Smooth muscle cell (in vitro differentiated cells): ENCODE measurements at regions not wholly inside any gene's neighbourhood (a gene's known extent, or its start where the extent isn't known, plus 50 kb on each side); places are given as distances from the start of the nearest gene placed in this dataset.
A peak's percentile ranks its signal among the peaks of the same experiment; 100 is the strongest.

Source experiments
- DNase-seq: peaks from one replicate; lab custom pipeline; 2025; ENCODE audit not compliant: unreplicated experiment; lab: John Stamatoyannopoulos, UW
- H2AFZ ChIP-seq: fragments of 200-600 bp; sonication (generic); 2 replicates; pipeline ENCODE4 v1.6.0; 2016; ENCODE audit warnings: antibody characterized with exemption, low read depth, mild to moderate bottlenecking
- H3F3A ChIP-seq: fragments of 200-600 bp; sonication (generic); 2 replicates; pipeline ENCODE4 v1.6.0; 2017; ENCODE audit warnings: antibody characterized with exemption, low read depth
- H3K27ac ChIP-seq: fragments of 200-600 bp; sonication (generic); 2 replicates; pipeline ENCODE4 v1.5.1; 2016; ENCODE audit warnings: low read depth, mild to moderate bottlenecking
- H3K27me3 ChIP-seq: fragments of 200-600 bp; sonication (generic); 2 replicates; pipeline ENCODE4 v1.6.1; 2016; ENCODE audit warnings: low read depth, mild to moderate bottlenecking
- H3K36me3 ChIP-seq: fragments of 200-600 bp; sonication (generic); 2 replicates; pipeline ENCODE4 v1.5.1; 2016; ENCODE audit warnings: low read depth
- H3K4me1 ChIP-seq: fragments of 200-600 bp; sonication (generic); 2 replicates; pipeline ENCODE4 v1.5.1; 2016; ENCODE audit warnings: low read depth
- H3K4me2 ChIP-seq: fragments of 200-600 bp; sonication (generic); 2 replicates; pipeline ENCODE4 v1.6.0; 2016; ENCODE audit warnings: mild to moderate bottlenecking
- H3K4me3 ChIP-seq: fragments of 200-600 bp; sonication (generic); 2 replicates; pipeline ENCODE4 v1.5.1; 2016; ENCODE audit warnings: mild to moderate bottlenecking
- H3K79me2 ChIP-seq: fragments of 200-600 bp; sonication (generic); 2 replicates; pipeline ENCODE4 v1.6.0; 2016; ENCODE audit warnings: low read depth, mild to moderate bottlenecking
- H3K9ac ChIP-seq: fragments of 200-600 bp; sonication (generic); 2 replicates; pipeline ENCODE4 v1.6.0; 2016; ENCODE audit warnings: low read depth
- H3K9me3 ChIP-seq: fragments of 200-600 bp; sonication (generic); replicated peaks from 2 replicates; pipeline ENCODE4 v1.5.1; 2016; ENCODE audit warnings: low read depth
- H4K20me1 ChIP-seq: fragments of 200-600 bp; sonication (generic); 2 replicates; pipeline ENCODE4 v1.6.0; 2016; ENCODE audit warnings: low read depth
- CTCF ChIP-seq: fragments of 200-600 bp; sonication (generic); IDR thresholded peaks from 2 replicates; pipeline ENCODE4 v1.5.1; 2017; ENCODE audit warnings: borderline replicate concordance, mild to moderate bottlenecking, antibody characterized with exemption; ENCODE audit not compliant: insufficient read depth, poor library complexity, severe bottlenecking
- WGBS: methylation state at CpG from one replicate; pipeline ENCODE4 v1.1.7; 2016; ENCODE audit warnings: low lambda C conversion rate; 5-methylcytosine and 5-hydroxymethylcytosine counted together

- peaks cover 2% of the 10 kb centered on the region for H3K9me3 ChIP-seq
- peak overlapping the region; percentile 58 for H3K4me2 ChIP-seq
Observed at GRCh38 chr21:25107708-25108107, 499.6 kb downstream of the MRPL39 start.

GRCh38 chr21:25103500-25104207 is 503.6 kb downstream of the MRPL39 start:
- no peak overlapping the region for H3K4me3 ChIP-seq
- no peak overlapping the region for H3K27ac ChIP-seq
- no peak overlapping the region for H2AFZ ChIP-seq
- H3K79me2 ChIP-seq: no peaks in the 10 kb centered on the region
- no peaks in the 10 kb centered on the region for H3K27me3 ChIP-seq
- TF ChIP-seq CTCF: no peak
- H3F3A ChIP-seq: no peaks in the 10 kb centered on the region
- no peaks in the 10 kb centered on the region for H4K20me1 ChIP-seq
- DNase-seq: no peak
- H3K4me2 ChIP-seq: no peak overlapping the region
- H3K4me1 ChIP-seq: no peaks in the 10 kb centered on the region
- no peaks in the 10 kb centered on the region for H3K9me3 ChIP-seq
- no peaks in the 10 kb centered on the region for H3K36me3 ChIP-seq
- H3K9ac ChIP-seq: no peak overlapping the region

More at GRCh38 chr21:25107708-25108107, 499.6 kb downstream of the MRPL39 start:
- Histone ChIP-seq H3K4me3 (no peak overlapping the region), H3K4me1 (no peaks in the 10 kb centered on the region), H3K79me2 (no peaks in the 10 kb centered on the region), H2AFZ (no peak overlapping the region), H3K36me3 (no peaks in the 10 kb centered on the region), H3K9ac (no peak overlapping the region), H3F3A (no peaks in the 10 kb centered on the region), H3K27ac (peak overlapping the region; percentile 59), H4K20me1 (no peaks in the 10 kb centered on the region), H3K27me3 (no peaks in the 10 kb centered on the region)
- TF ChIP-seq CTCF: no peak
- DNase-seq: no peak
- WGBS: 29% methylated on average over 3 of the region's 3 CpGs

GRCh38 chr21:25097648-25098047 is 509.6 kb downstream of the MRPL39 start:
- Histone ChIP-seq H4K20me1 (no peaks in the 10 kb centered on the region), H3K4me1 (no peaks in the 10 kb centered on the region), H3K4me3 (no peak overlapping the region), H3K27me3 (no peaks in the 10 kb centered on the region), H3K4me2 (no peak overlapping the region), H2AFZ (no peak overlapping the region), H3F3A (no peaks in the 10 kb centered on the region), H3K79me2 (no peaks in the 10 kb centered on the region), H3K36me3 (no peaks in the 10 kb centered on the region), H3K9ac (no peak overlapping the region), H3K27ac (no peak overlapping the region), H3K9me3 (peaks cover 4% of the 10 kb centered on the region)
- no peak for TF ChIP-seq CTCF
- no peak for DNase-seq
- 82% methylated on average over 2 of the region's 2 CpGs for WGBS

- 60% methylated on average over 1 of the region's 1 CpG for WGBS
- no peaks in the 10 kb centered on the region for H3F3A ChIP-seq
- no peak overlapping the region for H3K4me3 ChIP-seq
- no peaks in the 10 kb centered on the region for H3K27me3 ChIP-seq
- peaks cover 4% of the 10 kb centered on the region for H3K9me3 ChIP-seq
- H3K9ac ChIP-seq: no peak overlapping the region
- H2AFZ ChIP-seq: no peak overlapping the region
- H3K36me3 ChIP-seq: no peaks in the 10 kb centered on the region
- no peak overlapping the region for H3K27ac ChIP-seq
- no peak overlapping the region for H3K4me2 ChIP-seq
- no peak for DNase-seq
- no peaks in the 10 kb centered on the region for H4K20me1 ChIP-seq
- no peaks in the 10 kb centered on the region for H3K79me2 ChIP-seq
- no peaks in the 10 kb centered on the region for H3K4me1 ChIP-seq
- no peak for TF ChIP-seq CTCF
Observed at GRCh38 chr21:25094695-25095094, 512.6 kb downstream of the MRPL39 start.
